Ishikawa (cell line): ENCODE measurements at regions not wholly inside any gene's neighbourhood (a gene's known extent, or its start where the extent isn't known, plus 50 kb on each side); places are given as distances from the start of the nearest gene placed in this dataset.

ENCODE experiments used
- CEBPB ChIP-seq: IDR thresholded peaks from 2 replicates; pipeline ENCODE4 v1.6.1; 2012
- CREB1 ChIP-seq: IDR thresholded peaks from 2 replicates; pipeline ENCODE4 v1.6.1; 2012; ENCODE audit warnings: low read depth
- EGR1 ChIP-seq: IDR thresholded peaks from 2 replicates; pipeline ENCODE4 v1.6.1; 2012
- EP300 ChIP-seq: IDR thresholded peaks from 2 replicates; pipeline ENCODE4 v1.6.1; 2012; ENCODE audit warnings: borderline replicate concordance
- FOXM1 ChIP-seq: IDR thresholded peaks from 2 replicates; pipeline ENCODE4 v1.6.1; 2012; ENCODE audit warnings: low read depth, borderline replicate concordance
- NFIC ChIP-seq: IDR thresholded peaks from 2 replicates; pipeline ENCODE4 v1.6.1; 2012
- RAD21 ChIP-seq: IDR thresholded peaks from 2 replicates; pipeline ENCODE4 v1.6.1; 2012; ENCODE audit warnings: low read depth
- TAF1 ChIP-seq: IDR thresholded peaks from 2 replicates; pipeline ENCODE4 v1.6.1; 2012; ENCODE audit warnings: low read depth, mild to moderate bottlenecking
- TCF12 ChIP-seq: IDR thresholded peaks from 2 replicates; pipeline ENCODE4 v1.6.1; 2012; ENCODE audit warnings: low read depth
- TEAD4 ChIP-seq: IDR thresholded peaks from 2 replicates; pipeline ENCODE4 v1.6.1; 2012
- YY1 ChIP-seq: IDR thresholded peaks from 2 replicates; pipeline ENCODE4 v1.6.1; 2012; ENCODE audit warnings: low read depth
- ZBTB7A ChIP-seq: IDR thresholded peaks from 2 replicates; pipeline ENCODE4 v1.6.1; 2012; ENCODE audit warnings: low read depth
- TF ChIP-seq, protein P1 (sequence below): IDR thresholded peaks from 2 replicates; pipeline ENCODE4 v1.6.1; 2012; ENCODE audit warnings: low read depth, mild to moderate bottlenecking
- TF ChIP-seq, protein P2 (sequence below): IDR thresholded peaks from 2 replicates; pipeline ENCODE4 v1.6.1; 2012
- TF ChIP-seq, protein P3 (sequence below): IDR thresholded peaks from 2 replicates; pipeline ENCODE4 v1.6.1; 2012

DNA sequence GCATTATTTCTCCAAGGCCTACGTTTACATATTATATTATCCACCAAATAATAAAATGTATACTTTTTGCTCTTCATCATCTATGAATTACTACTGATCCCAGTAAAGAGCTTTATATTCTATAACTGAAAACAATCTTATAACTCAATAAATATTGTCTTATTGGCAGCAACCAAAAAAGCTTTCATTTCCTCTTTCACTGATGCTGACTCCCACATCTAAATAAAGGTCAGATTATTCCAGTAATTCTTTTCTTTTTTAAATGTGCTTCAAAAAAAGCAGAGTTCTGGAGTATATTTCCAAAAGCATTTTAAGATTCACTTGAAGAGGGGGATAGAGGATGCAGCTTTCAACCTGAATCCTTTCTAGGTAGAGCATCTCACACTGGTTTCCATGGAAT, 75.3 kb upstream of the NR4A3 start:
- TF ChIP-seq NFIC (no peak), CREB1 (no peak), TCF12 (no peak), EGR1 (no peak), EP300 (no peak)

DNA sequence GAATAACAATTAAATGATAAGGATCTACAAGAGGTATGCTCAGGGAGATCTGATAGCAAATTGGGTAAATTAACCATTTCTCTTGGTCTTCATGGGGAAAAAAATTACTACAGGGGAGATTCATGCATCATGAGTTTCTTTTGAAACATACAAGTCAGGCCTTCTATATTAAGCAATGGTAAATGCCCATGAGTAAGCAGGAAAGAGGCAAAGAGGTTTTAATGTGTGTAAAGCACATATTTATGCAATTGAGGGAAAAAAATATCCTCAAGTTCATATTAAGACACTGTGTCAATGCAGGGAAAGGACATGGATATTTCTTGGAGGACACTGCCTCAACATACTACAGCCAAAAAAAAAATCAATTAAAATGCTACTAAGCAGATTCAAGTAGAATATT, 73.4 kb upstream of the NR4A3 start:
- no peak for TF ChIP-seq TAF1
- TF ChIP-seq TCF12 = no peak
- TF ChIP-seq FOXM1 = no peak
- no peak for TF ChIP-seq RAD21
- no peak for TF ChIP-seq YY1
- TF ChIP-seq TEAD4 = no peak
- no peak for TF ChIP-seq EP300
- TF ChIP-seq, protein P1, sequence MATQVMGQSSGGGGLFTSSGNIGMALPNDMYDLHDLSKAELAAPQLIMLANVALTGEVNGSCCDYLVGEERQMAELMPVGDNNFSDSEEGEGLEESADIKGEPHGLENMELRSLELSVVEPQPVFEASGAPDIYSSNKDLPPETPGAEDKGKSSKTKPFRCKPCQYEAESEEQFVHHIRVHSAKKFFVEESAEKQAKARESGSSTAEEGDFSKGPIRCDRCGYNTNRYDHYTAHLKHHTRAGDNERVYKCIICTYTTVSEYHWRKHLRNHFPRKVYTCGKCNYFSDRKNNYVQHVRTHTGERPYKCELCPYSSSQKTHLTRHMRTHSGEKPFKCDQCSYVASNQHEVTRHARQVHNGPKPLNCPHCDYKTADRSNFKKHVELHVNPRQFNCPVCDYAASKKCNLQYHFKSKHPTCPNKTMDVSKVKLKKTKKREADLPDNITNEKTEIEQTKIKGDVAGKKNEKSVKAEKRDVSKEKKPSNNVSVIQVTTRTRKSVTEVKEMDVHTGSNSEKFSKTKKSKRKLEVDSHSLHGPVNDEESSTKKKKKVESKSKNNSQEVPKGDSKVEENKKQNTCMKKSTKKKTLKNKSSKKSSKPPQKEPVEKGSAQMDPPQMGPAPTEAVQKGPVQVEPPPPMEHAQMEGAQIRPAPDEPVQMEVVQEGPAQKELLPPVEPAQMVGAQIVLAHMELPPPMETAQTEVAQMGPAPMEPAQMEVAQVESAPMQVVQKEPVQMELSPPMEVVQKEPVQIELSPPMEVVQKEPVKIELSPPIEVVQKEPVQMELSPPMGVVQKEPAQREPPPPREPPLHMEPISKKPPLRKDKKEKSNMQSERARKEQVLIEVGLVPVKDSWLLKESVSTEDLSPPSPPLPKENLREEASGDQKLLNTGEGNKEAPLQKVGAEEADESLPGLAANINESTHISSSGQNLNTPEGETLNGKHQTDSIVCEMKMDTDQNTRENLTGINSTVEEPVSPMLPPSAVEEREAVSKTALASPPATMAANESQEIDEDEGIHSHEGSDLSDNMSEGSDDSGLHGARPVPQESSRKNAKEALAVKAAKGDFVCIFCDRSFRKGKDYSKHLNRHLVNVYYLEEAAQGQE = no peak
- TF ChIP-seq CEBPB = no peak
- TF ChIP-seq, protein P2, sequence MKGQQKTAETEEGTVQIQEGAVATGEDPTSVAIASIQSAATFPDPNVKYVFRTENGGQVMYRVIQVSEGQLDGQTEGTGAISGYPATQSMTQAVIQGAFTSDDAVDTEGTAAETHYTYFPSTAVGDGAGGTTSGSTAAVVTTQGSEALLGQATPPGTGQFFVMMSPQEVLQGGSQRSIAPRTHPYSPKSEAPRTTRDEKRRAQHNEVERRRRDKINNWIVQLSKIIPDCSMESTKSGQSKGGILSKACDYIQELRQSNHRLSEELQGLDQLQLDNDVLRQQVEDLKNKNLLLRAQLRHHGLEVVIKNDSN = no peak
- no peak for TF ChIP-seq CREB1
- TF ChIP-seq, protein P3, sequence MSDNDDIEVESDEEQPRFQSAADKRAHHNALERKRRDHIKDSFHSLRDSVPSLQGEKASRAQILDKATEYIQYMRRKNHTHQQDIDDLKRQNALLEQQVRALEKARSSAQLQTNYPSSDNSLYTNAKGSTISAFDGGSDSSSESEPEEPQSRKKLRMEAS = no peak
- no peak for TF ChIP-seq NFIC
- no peak for TF ChIP-seq ZBTB7A
- TF ChIP-seq EGR1 = no peak

DNA sequence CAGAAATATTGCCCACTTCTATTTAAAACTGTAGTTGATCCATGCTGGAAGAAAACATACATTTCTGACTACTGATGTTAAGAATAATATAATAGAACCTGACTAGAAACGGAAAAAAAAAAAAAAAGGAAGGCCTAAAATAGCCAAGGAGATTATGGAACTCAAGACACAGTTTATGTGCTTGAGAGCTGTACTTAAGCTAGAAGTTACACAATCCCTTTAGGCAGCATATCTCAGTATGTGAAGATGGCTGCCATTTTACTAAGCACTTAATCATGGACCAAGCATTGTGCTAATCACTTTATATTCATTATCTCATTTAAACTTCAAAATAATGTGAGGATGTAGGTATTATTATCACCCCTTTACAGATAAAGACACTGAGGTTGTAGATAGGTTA, 73.0 kb upstream of the NR4A3 start:
- TF ChIP-seq YY1 = no peak

DNA sequence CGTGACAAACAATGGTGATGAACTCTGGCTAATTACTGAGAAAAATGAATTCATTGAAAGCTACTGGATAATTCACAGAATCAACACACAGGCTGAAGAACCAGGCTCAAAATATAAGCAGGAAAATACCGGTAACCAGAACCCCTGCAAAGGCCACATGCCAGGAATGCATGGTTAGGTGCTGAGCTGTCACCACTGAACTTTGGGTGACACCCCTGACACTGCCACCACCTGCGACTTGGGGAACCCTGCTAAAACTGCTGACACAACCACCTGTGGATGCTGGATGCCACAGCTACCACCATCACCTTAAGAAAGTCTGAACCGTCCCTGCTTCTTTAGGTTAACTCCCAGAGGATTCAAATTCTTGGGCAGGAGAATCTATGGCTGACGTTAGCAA, 72.0 kb upstream of the NR4A3 start:
- TF ChIP-seq RAD21 = no peak
- TF ChIP-seq TEAD4 = no peak
- no peak for TF ChIP-seq NFIC
- TF ChIP-seq TCF12 = no peak

DNA sequence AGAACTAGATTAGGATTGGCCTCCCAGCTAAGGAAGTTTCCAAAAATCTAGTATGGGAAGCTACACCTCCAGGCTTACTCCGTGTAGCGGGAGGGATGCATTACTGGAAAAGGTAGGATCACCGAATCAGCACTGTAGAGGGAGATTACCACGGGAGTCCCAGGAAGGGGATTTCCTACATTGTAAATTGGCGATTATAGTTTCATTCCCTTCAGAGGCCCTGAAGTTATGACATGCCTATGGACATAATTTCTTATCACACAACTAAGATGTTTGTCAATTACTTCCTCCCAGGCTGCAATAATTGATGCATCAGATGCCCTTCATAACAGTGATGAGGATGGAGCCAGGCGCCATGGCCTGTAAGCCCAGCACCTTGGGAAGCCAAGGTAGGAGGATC, 71.2 kb upstream of the NR4A3 start:
- TF ChIP-seq TAF1 = no peak
- TF ChIP-seq NFIC = no peak
- TF ChIP-seq CREB1 = no peak
- no peak for TF ChIP-seq YY1
- no peak for TF ChIP-seq CEBPB
- TF ChIP-seq EP300 = no peak
- TF ChIP-seq TEAD4 = no peak
- TF ChIP-seq ZBTB7A = no peak
- no peak for TF ChIP-seq TCF12
- no peak for TF ChIP-seq EGR1
- TF ChIP-seq, protein P1 = no peak
- TF ChIP-seq, protein P2 = no peak
- no peak for TF ChIP-seq RAD21
- TF ChIP-seq, protein P3 = no peak
- no peak for TF ChIP-seq FOXM1

DNA sequence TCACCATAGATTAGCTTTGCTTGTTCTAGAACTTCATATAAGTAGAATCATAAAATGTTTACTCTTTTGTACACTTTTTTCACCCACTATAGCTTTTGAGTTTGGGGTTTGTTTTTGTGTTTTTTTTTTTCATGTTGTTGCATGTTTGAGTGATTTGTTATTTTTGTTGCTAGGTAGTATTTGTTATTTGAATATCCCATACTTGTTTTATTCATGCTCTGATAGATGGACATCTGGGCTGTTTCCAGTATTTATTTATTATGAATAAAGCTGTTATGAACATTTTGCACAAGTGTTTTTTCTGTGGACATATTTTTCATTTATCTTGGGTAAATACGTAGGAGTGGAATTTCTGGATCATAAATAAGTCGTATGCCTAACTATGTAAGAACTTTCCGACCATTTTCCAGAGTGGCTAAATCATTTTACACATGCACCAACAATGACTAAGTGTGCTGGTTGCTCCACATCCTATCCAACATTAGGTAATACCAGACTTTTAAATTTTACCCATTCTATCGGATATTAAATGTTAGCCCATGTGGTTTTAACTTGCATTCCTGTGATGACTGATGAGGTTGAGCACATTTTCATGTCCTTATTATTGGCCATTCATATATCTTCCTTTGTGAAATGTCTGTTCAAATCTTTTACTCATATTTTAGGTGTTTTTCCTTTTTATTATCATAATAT, 69.1 kb upstream of the NR4A3 start:
- TF ChIP-seq CREB1 (no peak), TAF1 (no peak), FOXM1 (no peak), EP300 (no peak), TCF12 (no peak), ZBTB7A (no peak), RAD21 (no peak), TEAD4 (no peak), YY1 (no peak), EGR1 (no peak), NFIC (no peak)
- TF ChIP-seq, protein P1 = no peak
- TF ChIP-seq, protein P3 = no peak
- TF ChIP-seq, protein P2 = no peak
